ENCODE measurements at regions not wholly inside any gene's neighbourhood (a gene's known extent, or its start where the extent isn't known, plus 50 kb on each side); places are given as distances from the start of the nearest gene placed in this dataset.

DNA sequence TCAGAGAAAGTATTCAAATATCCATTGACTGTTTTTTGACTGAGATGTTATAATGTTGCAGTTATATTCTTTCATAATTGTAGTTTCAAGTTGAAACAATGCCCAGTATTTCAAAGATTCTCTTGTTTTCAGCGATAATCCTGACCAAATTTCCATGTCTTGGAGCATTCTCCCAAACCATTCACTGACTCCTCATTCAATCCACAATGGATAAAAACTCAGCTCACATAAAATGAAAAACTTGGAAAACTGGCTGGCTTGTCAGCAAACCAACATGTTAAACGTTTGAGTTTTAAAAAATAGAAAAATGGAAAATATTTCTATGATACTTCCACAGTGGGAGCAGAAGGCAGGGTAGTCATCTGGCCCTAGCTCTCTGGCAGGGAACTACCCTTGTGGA, 184.4 kb downstream of the C7orf25 start:
- TF ChIP-seq, protein P1, sequence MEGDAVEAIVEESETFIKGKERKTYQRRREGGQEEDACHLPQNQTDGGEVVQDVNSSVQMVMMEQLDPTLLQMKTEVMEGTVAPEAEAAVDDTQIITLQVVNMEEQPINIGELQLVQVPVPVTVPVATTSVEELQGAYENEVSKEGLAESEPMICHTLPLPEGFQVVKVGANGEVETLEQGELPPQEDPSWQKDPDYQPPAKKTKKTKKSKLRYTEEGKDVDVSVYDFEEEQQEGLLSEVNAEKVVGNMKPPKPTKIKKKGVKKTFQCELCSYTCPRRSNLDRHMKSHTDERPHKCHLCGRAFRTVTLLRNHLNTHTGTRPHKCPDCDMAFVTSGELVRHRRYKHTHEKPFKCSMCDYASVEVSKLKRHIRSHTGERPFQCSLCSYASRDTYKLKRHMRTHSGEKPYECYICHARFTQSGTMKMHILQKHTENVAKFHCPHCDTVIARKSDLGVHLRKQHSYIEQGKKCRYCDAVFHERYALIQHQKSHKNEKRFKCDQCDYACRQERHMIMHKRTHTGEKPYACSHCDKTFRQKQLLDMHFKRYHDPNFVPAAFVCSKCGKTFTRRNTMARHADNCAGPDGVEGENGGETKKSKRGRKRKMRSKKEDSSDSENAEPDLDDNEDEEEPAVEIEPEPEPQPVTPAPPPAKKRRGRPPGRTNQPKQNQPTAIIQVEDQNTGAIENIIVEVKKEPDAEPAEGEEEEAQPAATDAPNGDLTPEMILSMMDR (IDR thresholded peaks at IDR 0.05): no peak
- TF ChIP-seq, protein P2, sequence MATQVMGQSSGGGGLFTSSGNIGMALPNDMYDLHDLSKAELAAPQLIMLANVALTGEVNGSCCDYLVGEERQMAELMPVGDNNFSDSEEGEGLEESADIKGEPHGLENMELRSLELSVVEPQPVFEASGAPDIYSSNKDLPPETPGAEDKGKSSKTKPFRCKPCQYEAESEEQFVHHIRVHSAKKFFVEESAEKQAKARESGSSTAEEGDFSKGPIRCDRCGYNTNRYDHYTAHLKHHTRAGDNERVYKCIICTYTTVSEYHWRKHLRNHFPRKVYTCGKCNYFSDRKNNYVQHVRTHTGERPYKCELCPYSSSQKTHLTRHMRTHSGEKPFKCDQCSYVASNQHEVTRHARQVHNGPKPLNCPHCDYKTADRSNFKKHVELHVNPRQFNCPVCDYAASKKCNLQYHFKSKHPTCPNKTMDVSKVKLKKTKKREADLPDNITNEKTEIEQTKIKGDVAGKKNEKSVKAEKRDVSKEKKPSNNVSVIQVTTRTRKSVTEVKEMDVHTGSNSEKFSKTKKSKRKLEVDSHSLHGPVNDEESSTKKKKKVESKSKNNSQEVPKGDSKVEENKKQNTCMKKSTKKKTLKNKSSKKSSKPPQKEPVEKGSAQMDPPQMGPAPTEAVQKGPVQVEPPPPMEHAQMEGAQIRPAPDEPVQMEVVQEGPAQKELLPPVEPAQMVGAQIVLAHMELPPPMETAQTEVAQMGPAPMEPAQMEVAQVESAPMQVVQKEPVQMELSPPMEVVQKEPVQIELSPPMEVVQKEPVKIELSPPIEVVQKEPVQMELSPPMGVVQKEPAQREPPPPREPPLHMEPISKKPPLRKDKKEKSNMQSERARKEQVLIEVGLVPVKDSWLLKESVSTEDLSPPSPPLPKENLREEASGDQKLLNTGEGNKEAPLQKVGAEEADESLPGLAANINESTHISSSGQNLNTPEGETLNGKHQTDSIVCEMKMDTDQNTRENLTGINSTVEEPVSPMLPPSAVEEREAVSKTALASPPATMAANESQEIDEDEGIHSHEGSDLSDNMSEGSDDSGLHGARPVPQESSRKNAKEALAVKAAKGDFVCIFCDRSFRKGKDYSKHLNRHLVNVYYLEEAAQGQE (IDR thresholded peaks at IDR 0.05; ENCODE audit: insufficient read depth in 1 of 2, low read depth in 2 of 2, low read length in 1 of 2): no peak
- TF ChIP-seq SIN3A (IDR thresholded peaks at IDR 0.05; ENCODE audit: borderline replicate concordance, insufficient read depth, low read depth, low read length) (no peak), POLR2AphosphoS5 (IDR thresholded peaks at IDR 0.05; ENCODE audit: low read depth, low read length) (no peak), TCF7L2 (IDR thresholded peaks at IDR 0.05; ENCODE audit: low read depth, low read length) (no peak)
